Peyer's patch (tissue), 4 donors: ENCODE measurements at regions not wholly inside any gene's neighbourhood (a gene's known extent, or its start where the extent isn't known, plus 50 kb on each side); places are given as distances from the start of the nearest gene placed in this dataset.
"Not testable (repeated sequence)": the region's sequence is repeated elsewhere in the genome, so short reads cannot be mapped to it uniquely, and the experiment has no call there.

Experiments
- DNase-seq, 3 donors: peaks; one replicate each; pipeline ENCODE4 v3.0.0-alpha.2; 2017 to 2019
- H3K27ac ChIP-seq, 4 donors: fragments of 200-600 bp; sonication (generic); one replicate each; pipeline ENCODE4 v1.5.1; 2016 to 2019
- H3K27me3 ChIP-seq, 2 donors: fragments of 200-600 bp; sonication (generic); one replicate each; pipeline ENCODE4 v1.5.1; 2019
- H3K36me3 ChIP-seq, 3 donors: fragments of 200-600 bp; sonication (generic); one replicate each; pipeline ENCODE4 v1.5.1; 2016 to 2019
- H3K4me1 ChIP-seq, 4 donors: fragments of 200-600 bp; sonication (generic); one replicate each; pipeline ENCODE4 v1.5.1; 2016 to 2019
- H3K4me3 ChIP-seq, 4 donors: fragments of 200-600 bp; sonication (generic); 1 replicate in 3 of 4; 2 replicates in 1 of 4; pipeline ENCODE4 v1.5.1; 2016 to 2019; ENCODE audit warnings: mild to moderate bottlenecking in 1 of 4
- H3K9me3 ChIP-seq, 4 donors: fragments of 200-600 bp; sonication (generic); one replicate each; pipeline ENCODE4 v1.5.1; 2016 to 2019; ENCODE audit warnings: mild to moderate bottlenecking in 1 of 4
- POLR2A ChIP-seq, 2 donors: fragments of 450-650 bp; IDR thresholded peaks; one replicate each; pipeline ENCODE4 v1.5.1; 2017; ENCODE audit warnings: antibody characterized with exemption in 2 of 2, mild to moderate bottlenecking in 2 of 2, moderate library complexity in 2 of 2
- TF ChIP-seq, protein P1 (sequence below), 6 experiments: fragments of 450-650 bp in 4 of 6; fragments of 200-600 bp in 2 of 6; sonication (generic) in 1 of 6; IDR thresholded peaks; one replicate each; pipeline ENCODE4 v1.5.1; 2017 to 2019; ENCODE audit warnings: antibody characterized with exemption in 6 of 6, mild to moderate bottlenecking in 3 of 6, moderate library complexity in 1 of 6

DNA sequence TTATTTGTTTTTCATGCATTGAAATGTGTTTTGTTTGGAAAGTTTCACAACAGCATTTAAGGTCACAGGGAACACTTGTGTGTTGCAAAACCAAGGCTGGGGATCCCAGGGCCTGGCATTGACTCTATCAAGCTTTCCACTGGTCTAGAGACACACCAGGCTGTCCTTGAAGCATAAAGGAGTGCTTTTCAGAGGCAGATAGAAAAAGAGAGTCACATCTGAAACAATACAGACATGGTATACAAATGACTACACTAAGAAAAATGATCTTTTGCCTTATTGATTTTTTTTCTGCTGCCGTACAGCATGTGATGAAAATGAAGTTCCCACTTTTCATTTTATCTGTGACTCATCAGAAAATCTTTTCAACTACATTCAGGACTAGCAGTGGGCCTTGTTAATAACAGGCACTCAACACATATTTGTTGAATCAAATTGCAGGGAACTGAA lies 61.9 kb upstream of the ZCCHC2 start:
- TF ChIP-seq, protein P1, sequence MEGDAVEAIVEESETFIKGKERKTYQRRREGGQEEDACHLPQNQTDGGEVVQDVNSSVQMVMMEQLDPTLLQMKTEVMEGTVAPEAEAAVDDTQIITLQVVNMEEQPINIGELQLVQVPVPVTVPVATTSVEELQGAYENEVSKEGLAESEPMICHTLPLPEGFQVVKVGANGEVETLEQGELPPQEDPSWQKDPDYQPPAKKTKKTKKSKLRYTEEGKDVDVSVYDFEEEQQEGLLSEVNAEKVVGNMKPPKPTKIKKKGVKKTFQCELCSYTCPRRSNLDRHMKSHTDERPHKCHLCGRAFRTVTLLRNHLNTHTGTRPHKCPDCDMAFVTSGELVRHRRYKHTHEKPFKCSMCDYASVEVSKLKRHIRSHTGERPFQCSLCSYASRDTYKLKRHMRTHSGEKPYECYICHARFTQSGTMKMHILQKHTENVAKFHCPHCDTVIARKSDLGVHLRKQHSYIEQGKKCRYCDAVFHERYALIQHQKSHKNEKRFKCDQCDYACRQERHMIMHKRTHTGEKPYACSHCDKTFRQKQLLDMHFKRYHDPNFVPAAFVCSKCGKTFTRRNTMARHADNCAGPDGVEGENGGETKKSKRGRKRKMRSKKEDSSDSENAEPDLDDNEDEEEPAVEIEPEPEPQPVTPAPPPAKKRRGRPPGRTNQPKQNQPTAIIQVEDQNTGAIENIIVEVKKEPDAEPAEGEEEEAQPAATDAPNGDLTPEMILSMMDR (IDR thresholded peaks at IDR 0.05), result no peak
- no peak for TF ChIP-seq POLR2A (IDR thresholded peaks at IDR 0.05)
- H3K27ac ChIP-seq, result no peak overlapping the region
- DNase-seq, result no peak

DNA sequence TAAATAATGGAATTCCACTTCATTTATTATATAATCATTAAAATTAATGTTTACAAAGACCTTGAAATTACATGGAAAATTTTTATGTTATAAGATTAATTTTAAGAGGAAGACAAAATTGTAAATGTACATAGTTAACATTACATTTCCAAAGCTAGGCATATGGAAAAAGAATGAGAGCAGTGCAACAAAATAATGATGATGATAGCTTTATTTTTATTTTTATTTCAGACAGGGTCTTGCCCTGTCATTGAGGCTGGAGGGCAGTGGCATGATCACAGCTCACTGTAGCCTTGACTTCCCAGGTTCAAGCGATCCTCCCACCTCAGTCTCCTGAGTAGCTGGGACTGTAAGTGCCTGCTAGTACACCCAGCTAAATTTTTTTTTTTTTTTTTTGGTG lies 61.2 kb upstream of the ZCCHC2 start:
- no peak for DNase-seq
- H3K27me3 ChIP-seq, result no peaks in the 10 kb centered on the region
- H3K9me3 ChIP-seq, result no peaks in the 10 kb centered on the region
- no peaks in the 10 kb centered on the region for H3K36me3 ChIP-seq
- H3K4me1 ChIP-seq, result no peaks in the 10 kb centered on the region
- H3K4me3 ChIP-seq, result no peak overlapping the region
- TF ChIP-seq, protein P1 (IDR thresholded peaks at IDR 0.05), result no peak
- no peak for TF ChIP-seq POLR2A (IDR thresholded peaks at IDR 0.05)
- H3K27ac ChIP-seq, result no peak overlapping the region

More for the DNA sequence above, 61.9 kb upstream of the ZCCHC2 start:
- no peaks in the 10 kb centered on the region for H3K36me3 ChIP-seq
- H3K27me3 ChIP-seq, result no peaks in the 10 kb centered on the region
- H3K4me1 ChIP-seq, result no peaks in the 10 kb centered on the region
- no peak overlapping the region for H3K4me3 ChIP-seq
- H3K9me3 ChIP-seq, result no peaks in the 10 kb centered on the region

DNA sequence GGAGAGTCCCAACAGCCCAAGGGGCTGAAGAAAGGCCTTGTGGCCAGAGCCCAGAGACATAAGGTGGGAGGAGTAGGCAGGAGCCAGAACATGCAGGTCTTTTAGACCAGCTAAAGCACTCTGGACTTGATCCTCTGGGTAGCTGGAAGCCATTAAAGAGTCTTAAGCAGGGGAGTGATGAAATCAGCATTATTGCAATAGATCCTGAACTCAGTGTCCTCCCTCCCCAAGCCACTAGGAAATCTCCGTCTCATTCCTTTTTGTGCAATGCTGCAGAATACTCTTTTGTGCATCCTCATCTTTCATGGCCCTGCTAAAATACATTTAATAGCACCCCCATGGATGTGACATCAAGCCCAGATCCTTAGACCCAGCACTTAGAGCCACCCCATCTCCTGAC lies 58.6 kb upstream of the ZCCHC2 start:
- Histone ChIP-seq H3K9me3 (no peaks in the 10 kb centered on the region), H3K36me3 (no peaks in the 10 kb centered on the region), H3K27ac (no peak overlapping the region), H3K27me3 (no peaks in the 10 kb centered on the region), H3K4me1 (no peaks in the 10 kb centered on the region), H3K4me3 (no peak overlapping the region)
- DNase-seq, result no peak
- TF ChIP-seq, protein P1 (IDR thresholded peaks at IDR 0.05), result no peak
- no peak for TF ChIP-seq POLR2A (IDR thresholded peaks at IDR 0.05)

DNA sequence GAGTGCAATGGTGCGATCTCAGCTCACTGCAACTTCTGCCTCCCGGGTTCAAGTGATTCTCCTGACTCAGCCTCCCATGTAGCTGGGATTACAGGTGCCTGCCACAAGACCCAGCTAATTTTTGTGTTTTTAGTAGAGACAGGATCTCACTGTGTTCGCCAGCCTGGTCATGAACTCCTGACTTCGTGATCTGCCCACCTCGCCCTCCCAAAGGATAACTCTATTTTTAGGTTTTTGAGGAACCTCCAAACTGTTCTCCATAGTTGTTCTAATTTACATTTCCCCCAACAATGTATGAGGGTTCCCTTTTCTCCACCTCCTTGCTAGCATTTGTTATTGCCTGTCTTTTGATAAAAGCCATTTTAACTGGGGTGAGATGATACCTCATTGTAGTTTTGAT lies 53.7 kb upstream of the ZCCHC2 start:
- H3K4me3 ChIP-seq, H3K36me3 ChIP-seq, H3K4me1 ChIP-seq, H3K27ac ChIP-seq, DNase-seq, H3K9me3 ChIP-seq, H3K27me3 ChIP-seq: not testable (repeated sequence)
